ENCODE measurements at regions not wholly inside any gene's neighbourhood (a gene's known extent, or its start where the extent isn't known, plus 50 kb on each side); places are given as distances from the start of the nearest gene placed in this dataset.
"Not testable (repeated sequence)": the region's sequence is repeated elsewhere in the genome, so short reads cannot be mapped to it uniquely, and the experiment has no call there.

DNA sequence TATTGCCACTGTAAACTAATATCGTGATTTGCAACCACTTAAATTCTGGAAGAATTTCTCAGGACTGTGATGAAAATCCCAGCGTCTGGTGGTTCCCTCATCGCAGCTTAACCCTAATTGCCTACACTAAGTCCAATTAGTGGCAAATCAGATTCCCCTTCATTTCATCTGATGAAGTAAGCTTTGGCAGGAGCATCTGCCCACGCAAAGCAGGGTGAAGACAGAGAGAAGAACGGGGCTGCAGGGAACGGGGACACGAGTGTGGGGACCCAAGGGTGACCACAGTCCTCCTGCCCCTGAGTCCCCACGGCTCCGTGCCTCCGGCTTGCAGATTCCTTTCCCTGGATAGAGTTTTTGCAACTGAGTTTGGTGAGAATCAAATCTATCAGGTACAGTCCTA lies 159.5 kb downstream of the LY86 start:
- DNase-seq (ENCODE audit: low spot score), result no peak

DNA sequence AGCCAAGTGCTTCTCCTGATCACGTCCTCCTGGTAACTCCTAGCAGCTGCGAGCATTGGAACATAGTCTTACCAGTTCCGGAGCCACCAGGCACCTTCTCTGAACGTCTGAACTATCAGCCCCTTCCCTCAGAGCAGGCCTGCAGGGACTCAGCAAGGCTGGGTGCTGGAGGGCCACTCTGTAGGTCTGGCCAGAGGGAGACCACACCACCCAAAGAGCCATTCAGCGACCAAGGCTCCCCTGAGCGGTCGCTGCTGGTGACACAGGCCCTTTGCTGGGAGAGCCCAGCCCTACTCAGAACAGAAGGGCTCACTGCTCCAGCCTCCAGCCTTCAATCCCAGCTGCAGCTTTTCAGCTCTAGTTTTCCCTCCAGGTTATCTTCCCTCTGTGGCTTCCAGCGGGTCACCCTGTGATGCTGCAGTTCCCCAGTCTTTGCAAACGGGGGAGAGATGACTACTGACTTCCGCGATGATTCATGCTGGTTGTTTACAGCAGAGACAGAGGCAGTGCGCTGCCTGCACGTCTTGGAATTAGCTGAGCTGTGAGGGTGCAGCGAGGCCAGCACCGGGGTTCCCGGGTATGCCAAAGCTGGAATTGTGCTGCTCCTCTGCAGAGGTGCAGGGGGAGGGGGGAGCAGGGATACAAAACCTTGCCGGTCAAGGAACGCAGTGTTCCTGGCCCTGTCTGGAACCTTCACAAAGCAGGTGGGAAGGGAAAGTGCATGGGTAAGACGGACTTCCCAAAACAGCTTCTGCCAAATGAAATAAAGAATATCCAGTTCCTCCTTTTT lies 161.4 kb downstream of the LY86 start:
- no peak for DNase-seq (ENCODE audit: low spot score)

- no peak for DNase-seq (ENCODE audit: low spot score)
Observed at GRCh38 chr6:6750594-6751265, 162.2 kb downstream of the LY86 start.

DNA sequence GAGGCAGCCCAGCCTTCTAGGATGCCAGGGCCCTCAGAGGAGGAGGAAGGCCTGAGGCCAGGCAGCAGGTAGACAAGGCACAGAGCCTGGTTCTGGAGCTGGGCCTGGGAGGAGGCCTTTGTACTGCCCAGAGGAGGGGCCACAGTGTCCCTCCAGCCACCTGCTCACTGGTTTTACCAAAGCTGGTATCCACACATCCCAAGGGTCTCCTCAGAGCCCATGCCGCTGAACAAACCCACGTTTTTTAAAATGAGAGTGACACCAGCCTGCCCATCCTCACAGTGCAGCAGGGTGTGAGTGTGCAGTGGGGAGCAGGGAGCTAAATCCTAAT lies 162.7 kb downstream of the LY86 start:
- no peak for DNase-seq (ENCODE audit: low spot score)

DNA sequence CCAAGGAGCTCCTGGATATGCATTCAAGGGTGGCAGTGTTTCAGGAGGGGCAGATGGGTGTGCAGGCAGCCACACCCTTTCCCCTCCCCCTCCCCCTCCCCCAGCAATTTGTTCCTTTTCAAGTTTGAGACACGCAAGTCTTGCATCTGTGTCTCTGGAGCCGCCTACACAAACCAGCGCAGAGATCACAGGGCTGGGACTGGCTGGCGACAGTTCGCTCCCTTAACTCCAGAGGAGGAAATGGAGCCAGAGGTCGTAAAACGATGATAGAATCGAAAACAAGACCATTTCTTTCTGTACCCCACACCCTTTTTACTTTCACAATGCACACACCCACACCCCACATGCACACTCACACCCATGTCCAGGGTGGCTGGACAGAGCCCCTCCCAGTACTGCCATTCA lies 163.1 kb downstream of the LY86 start:
- no peak for DNase-seq (ENCODE audit: low spot score)

GRCh38 chr6:6752129-6752528 lies 163.6 kb downstream of the LY86 start:
- DNase-seq (ENCODE audit: low spot score), result no peak

GRCh38 chr6:6753301-6753700 lies 164.8 kb downstream of the LY86 start:
- DNase-seq (ENCODE audit: low spot score), result no peak

DNA sequence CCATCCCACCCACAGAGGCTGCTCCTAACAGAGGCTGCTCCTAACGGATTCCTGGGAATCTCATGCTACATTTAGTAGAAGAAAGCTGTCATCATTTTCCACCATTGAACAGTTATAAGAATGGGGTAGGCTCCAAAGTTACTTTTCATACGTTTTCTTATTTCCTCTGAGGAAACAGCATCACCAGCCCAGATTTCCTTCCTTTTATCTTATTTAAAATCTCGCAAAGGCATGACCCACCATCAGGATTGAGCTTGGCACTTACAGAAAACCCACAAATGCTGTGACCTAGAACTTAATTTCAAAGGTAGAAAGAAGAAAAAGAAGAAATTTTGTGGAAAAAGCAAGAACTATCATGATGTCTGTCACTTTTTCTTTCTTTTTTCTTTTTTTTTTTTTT lies 168.0 kb downstream of the LY86 start:
- DNase-seq (ENCODE audit: low spot score), result no peak

GRCh38 chr6:6758546-6758914 lies 170.0 kb downstream of the LY86 start:
- no peak for DNase-seq (ENCODE audit: low spot score)

- peak; percentile 70 for DNase-seq (ENCODE audit: low spot score)
Observed at GRCh38 chr6:6758915-6759654, 170.6 kb downstream of the LY86 start.

GRCh38 chr6:6760002-6760401 lies 171.5 kb downstream of the LY86 start:
- peak; percentile 62 for DNase-seq (ENCODE audit: low spot score)

DNA sequence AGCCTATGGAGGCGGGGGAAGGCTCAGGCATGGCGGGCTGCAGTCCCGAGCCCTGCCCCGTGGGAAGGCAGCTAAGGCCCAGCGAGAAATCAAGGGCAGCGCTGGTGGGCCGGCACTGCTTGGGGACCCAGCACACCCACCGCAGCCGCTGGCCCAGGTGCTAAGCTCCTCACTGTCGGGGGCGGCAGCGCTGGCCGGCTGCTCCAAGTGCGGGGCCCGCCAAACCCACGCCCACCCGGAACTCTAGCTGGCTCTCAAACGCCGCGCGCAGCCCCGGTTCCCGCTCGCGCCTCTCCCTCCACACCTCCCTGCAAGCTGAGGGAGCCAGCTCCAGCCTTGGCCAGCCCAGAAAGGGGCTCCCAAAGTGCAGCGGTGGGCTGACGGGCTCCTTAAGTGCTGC lies 174.0 kb downstream of the LY86 start:
- not testable (repeated sequence) for DNase-seq (ENCODE audit: low spot score)

- no peak for DNase-seq (ENCODE audit: low spot score)
Observed at GRCh38 chr6:6764764-6765434, 176.4 kb downstream of the LY86 start.

DNA sequence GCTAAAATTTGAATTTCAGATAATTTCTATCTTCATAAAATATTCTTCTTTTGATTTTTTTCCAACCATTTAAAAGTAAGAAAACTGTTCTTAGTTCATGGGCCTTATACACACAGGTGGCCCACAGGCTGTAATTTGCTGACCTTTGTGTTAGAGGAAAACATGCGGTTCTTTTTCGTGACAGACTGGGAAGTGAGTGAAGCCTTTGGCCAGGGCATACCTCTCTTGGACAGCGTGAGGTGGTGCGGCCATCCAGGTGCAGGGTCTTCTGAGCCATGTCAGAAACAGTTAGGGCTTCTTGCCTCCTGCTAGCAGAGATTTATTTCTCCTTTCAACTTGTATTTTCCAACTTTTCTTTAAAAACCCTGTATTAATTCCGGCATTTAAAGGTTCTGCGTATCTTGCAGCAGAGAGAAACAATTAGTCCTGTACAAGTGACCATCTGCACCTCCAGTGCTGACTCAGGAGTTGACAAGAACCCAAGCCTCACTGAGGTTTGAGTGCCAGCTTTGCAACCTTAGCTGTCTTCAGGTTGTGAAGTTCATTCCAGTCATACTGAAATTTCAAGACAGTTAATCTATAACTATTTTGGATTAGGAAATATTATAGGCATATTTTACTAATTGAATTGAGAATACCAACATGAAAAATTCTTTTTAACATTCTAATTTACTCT lies 177.8 kb downstream of the LY86 start:
- DNase-seq (ENCODE audit: low spot score), result no peak

DNA sequence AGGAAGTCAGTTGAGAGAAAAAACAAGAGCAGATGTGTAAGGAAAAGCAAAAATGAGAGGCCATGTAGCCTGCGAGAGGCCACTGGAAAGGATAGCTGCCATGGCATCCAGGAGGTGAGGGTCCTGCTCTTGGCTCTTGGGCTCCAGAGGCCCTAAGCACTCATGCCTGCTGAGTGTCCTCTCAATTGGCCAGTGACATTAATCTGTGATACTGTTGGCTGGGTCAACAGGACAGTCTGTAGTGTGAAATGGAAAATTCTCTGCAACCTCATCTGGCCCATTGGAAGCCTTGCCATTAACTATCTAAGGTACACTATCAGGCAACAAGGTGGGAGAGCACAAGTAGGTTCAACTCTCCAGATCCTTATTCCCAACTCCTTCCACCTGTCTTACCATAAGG lies 180.9 kb downstream of the LY86 start:
- no peak for DNase-seq (ENCODE audit: low spot score)

DNA sequence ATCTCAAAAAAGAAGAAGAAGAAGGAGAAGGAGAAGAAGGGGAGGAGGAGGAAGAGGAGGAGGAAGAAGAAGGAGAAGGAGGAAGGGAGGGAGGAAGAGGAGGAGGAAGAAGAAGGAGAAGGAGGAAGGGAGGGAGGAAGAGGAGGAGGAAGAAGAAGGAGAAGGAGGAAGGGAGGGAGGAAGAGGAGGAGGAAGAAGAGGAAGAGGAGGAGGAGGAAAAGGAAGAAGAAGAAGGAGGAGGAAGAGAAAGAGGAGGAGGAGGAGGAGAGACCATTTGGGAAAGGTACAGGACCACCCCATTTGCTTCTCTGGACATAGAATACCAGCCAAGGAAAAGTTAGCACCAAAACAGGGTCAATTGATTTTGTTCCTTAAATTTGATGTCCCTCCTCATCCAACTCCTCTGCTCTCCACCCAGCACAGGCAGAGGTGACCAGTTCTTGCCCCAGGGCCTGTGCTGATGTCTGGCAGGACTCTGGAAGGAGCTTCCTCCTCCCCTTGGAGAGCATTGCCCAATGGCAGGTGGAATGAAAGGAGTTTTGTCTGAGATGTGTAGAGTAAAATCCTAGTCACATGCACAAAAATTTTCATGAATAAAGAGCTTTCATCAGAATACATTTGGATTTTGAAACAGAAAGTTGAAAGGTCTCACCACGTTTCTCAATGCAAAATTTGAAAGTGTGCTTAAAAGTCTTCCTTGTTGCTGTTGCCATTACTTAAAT lies 182.9 kb downstream of the LY86 start:
- DNase-seq (ENCODE audit: low spot score), result no peak

DNA sequence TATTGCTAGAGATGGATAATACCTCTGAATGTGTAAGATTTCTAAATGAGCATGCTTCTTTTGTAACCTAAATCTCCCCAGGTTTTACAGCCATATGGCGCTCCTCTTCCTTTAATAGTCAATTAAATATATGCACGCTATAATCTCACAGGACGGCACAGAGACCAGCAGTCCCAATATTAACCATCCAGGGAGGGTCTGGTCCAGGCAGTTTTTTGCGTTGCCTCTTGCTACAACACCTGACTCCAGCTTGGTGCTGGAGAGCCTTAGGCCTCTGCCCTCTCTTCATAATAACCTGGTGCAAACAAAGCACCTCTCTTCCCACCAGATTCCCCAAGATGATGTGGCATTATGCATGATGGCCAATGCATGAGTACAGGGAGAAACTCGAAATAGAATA lies 183.4 kb downstream of the LY86 start:
- no peak for DNase-seq (ENCODE audit: low spot score)

DNA sequence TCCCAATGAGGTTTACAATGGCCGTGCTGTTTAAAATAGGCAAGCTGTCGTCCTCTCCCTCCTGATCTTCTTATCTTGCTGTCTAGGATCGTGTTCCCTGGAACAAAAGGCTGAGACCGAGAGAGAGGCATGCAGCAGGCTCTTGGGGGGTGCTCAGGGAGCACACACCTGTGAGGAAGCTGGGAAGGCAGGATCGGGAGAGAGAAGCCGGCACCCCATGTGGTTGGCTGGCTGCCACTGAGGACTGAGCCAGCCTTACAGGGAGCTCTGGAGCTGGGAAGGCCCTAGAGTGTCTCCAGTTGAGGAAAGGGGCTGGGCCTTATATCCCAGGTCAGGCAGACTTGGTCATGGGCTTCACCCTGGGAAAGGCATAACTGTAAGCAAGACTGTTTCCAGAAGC lies 184.2 kb downstream of the LY86 start:
- no peak for DNase-seq (ENCODE audit: low spot score)

- no peak for DNase-seq (ENCODE audit: low spot score)
Observed at GRCh38 chr6:6775074-6775473, 186.6 kb downstream of the LY86 start.

DNA sequence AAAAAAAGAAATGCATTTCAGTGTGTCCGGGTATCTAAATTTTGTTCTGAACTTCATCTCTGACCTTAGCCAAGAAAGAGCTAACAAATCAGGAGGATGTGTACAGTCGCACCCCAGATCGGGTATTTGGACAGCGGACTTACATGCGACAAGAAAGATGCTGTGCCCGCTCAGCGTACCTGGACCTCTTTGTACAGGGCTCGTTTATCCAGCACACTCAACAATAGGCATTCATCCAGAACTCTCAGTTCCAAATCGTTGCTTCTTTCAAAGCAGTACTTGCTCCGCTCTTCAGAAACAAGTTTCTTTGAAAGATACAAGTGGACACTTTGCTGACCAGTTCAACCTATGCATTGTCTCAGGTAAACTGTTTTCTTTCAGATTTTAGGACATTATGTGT lies 191.7 kb downstream of the LY86 start:
- DNase-seq (ENCODE audit: low spot score), result no peak

DNA sequence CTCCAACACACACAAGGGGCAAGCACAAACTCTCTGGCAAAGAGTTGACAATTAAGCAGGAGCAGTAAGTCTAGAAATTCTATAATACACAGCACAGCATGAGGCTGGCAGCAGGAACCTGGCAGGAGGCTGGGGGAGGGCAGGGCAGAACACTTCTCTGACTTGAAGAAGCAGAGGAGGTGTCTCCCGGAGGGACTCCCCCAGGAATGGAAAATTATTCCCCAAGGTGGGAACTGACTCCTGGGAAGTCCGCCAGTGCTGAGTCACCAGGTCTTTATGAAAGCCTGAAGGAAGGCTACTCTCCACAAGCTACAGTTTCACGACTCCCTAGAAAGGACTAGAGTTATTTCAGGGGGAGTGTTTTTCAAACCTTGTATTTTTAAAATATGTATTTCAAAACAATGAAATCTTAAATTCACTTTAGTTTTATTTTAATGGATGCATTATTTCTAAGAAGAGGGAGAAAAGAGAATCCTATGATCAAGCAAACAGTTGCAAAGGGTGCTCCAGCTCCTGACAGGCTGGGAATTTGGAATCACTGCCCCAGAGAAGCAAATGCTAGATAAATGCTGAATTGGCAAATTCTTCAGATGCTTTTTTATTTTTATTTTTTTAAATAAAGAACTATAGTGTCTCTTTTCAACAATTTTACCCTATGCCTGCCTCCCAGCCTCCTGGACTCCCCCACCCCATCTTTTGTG lies 192.8 kb downstream of the LY86 start:
- no peak for DNase-seq (ENCODE audit: low spot score)
